ENCODE measurements at regions not wholly inside any gene's neighbourhood (a gene's known extent, or its start where the extent isn't known, plus 50 kb on each side); places are given as distances from the start of the nearest gene placed in this dataset.

DNA sequence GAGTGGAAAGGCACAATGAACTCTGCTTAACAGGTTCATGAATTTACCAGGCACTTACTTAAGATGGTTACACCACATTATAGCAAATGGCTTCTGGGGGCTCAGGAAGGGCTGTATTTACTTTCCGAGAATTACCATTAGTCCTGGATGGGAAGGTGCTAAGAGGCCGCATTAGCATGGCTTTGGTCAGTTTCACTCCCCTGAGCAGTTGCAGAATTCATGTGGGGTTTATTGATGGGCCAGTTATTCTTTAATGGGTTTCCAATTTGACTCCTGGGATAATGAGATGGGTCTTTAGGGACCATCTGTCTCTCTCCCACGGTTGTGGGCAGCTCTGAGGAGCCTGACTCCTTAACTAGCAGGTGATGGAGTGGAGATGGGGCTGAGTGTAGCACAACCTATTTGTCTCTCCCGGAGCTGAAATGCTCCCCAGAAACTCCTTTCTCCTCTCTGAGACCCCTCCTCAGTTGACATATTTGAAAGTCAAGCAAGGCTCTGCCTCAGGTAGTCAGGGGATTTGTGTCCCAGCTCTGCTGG is 652.5 kb downstream of the HS3ST4 start:
- TF ChIP-seq CTCF (conservative IDR thresholded peaks at IDR 0.05; ENCODE audit: low read depth) = no peak
- POLR2A ChIA-PET (ENCODE audit: low non-redundant PET) = no interaction called here
- CTCF ChIA-PET = no interaction called here
- no peak overlapping the region for H3K27ac ChIP-seq
- no peak for DNase-seq (ENCODE audit: low spot score)

DNA sequence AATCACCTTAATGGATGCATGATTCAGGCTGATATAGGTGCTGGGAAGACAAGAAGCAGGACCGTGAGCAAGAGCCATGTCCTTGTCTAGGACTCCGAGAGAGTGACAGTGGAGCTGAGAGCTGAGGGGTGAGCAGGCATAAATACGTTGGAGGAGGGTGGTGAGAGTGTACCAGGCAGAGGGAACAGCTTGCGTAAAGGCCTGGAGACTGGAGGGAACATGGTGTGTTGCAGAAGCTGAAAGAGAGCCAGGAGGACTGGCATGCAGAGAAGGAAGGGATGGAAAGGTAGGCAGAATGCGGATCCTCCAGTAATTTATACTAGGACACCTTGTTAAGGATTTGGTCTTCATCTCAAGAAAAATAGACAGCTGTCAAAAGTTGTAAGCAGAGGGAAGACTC is 653.2 kb downstream of the HS3ST4 start:
- ChIA-PET POLR2A (ENCODE audit: low non-redundant PET) (no interaction called here), CTCF (interaction anchor here (0.6 kb wide), 1 partner anchor 683 kb away, joined by 3 read pairs; no protein-coding TSS in a partner anchor)
- DNase-seq (ENCODE audit: low spot score) = no peak
- no peak overlapping the region for H3K27ac ChIP-seq
- no peak for TF ChIP-seq CTCF (conservative IDR thresholded peaks at IDR 0.05; ENCODE audit: low read depth)

DNA sequence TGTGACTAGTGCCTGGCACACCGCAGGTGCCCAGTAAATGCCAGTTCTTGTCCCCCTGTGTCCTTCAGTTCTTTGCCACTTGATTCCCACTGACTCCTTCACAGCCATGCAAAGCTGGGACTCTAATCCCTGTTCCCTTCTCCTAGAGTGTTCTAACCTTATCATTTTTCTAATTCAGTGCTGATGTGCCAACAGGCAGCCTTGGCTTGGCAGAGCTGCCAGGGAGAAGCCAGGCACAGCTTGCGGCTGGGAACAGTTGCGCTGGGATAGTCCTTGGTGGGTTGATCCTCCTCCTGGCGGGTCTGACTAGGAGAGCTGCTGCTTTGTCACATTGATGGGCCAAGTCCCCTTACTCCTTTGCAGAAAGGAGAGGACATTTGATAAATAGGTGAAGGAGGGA is 654.2 kb downstream of the HS3ST4 start:
- ChIA-PET CTCF (no interaction called here), POLR2A (ENCODE audit: low non-redundant PET) (no interaction called here)
- no peak for DNase-seq (ENCODE audit: low spot score)
- TF ChIP-seq CTCF (conservative IDR thresholded peaks at IDR 0.05; ENCODE audit: low read depth) = no peak
- no peak overlapping the region for H3K27ac ChIP-seq

GRCh38 chr16:26348095-26348494 is 656.3 kb downstream of the HS3ST4 start:
- H3K27ac ChIP-seq = no peak overlapping the region
- ChIA-PET CTCF (no interaction called here), POLR2A (ENCODE audit: low non-redundant PET) (no interaction called here)
- DNase-seq (ENCODE audit: low spot score) = no peak
- no peak for TF ChIP-seq CTCF (conservative IDR thresholded peaks at IDR 0.05; ENCODE audit: low read depth)

- no peak for DNase-seq (ENCODE audit: low spot score)
- ChIA-PET CTCF (interaction anchor here (0.6 kb wide), 1 partner anchor 749 kb away, joined by 4 read pairs; no protein-coding TSS in a partner anchor), POLR2A (ENCODE audit: low non-redundant PET) (no interaction called here)
- no peak overlapping the region for H3K27ac ChIP-seq
- TF ChIP-seq CTCF (conservative IDR thresholded peaks at IDR 0.05; ENCODE audit: low read depth) = no peak
Observed at GRCh38 chr16:26360867-26361266, 669.1 kb downstream of the HS3ST4 start.

- CTCF ChIA-PET = no interaction called here
- no peak overlapping the region for H3K27ac ChIP-seq
- no peak for DNase-seq (ENCODE audit: low spot score)
- POLR2A ChIA-PET (ENCODE audit: low non-redundant PET) = no interaction called here
- TF ChIP-seq CTCF (conservative IDR thresholded peaks at IDR 0.05; ENCODE audit: low read depth) = no peak
Observed at GRCh38 chr16:26363581-26363980, 671.8 kb downstream of the HS3ST4 start.
